ENCODE measurements at regions not wholly inside any gene's neighbourhood (a gene's known extent, or its start where the extent isn't known, plus 50 kb on each side); places are given as distances from the start of the nearest gene placed in this dataset.

DNA sequence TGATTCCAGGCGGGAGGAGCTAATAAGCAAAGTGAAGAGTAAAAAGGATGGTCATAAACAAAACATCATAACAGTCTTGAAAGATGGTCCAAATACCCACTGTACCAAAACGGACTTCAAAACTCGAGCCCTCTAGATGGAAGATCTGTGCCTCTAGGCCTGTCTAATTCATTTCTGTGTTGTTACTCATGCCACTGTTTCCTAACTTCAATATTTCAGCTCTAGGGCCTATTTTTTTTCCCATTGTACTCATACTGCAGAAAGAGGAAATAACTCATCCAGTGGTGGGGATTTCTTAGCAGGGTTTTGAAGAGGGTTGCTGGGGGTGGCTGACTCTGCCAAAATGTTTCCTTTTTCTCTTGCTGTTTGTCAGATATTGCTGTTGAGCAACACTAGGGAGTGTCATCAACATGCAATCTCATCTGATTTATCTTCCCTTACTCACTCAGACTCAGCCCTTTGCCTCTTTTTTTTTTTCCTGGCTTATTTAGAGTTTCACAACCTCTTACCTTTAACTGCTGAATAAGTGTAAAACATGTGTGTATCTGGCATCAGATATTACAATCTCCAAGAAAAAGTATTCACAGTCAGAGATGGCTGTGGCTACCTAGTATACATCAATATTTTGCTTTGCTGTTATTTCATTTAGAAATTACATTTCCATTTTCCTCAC lies 189.6 kb downstream of the DUSP6 start:
- no peak for DNase-seq
- Mint-ChIP-seq H3K4me3 (ENCODE audit: unreplicated experiment) (no peak overlapping the region), H3K27me3 (ENCODE audit: insufficient read depth, unreplicated experiment) (no peaks in the 10 kb centered on the region)

GRCh38 chr12:89161557-89161956 lies 190.7 kb downstream of the DUSP6 start:
- Histone ChIP-seq H3K36me3 (ENCODE audit: control insufficient read depth, insufficient read depth, low read length) (no peaks in the 10 kb centered on the region), H3K27me3 (replicated peaks; ENCODE audit: control insufficient read depth, insufficient read depth, low read length) (no peaks in the 10 kb centered on the region), H3K4me1 (peaks cover 9% of the 10 kb centered on the region), H3K4me3 (ENCODE audit: low read depth, low read length) (no peak overlapping the region), H3K9me3 (no peaks in the 10 kb centered on the region)
- no peak for TF ChIP-seq CTCF (IDR thresholded peaks at IDR 0.05; ENCODE audit: insufficient read depth in 1 of 2, low read depth in 1 of 2, low read length in 1 of 2, severe bottlenecking in 1 of 2, unreplicated experiment in 1 of 2)
- Mint-ChIP-seq H3K9me3 (ENCODE audit: unreplicated experiment) (no peaks in the 10 kb centered on the region), H3K27ac (ENCODE audit: unreplicated experiment) (no peak overlapping the region), H3K4me3 (ENCODE audit: unreplicated experiment) (no peak overlapping the region), H3K27me3 (ENCODE audit: insufficient read depth, unreplicated experiment) (no peaks in the 10 kb centered on the region), H3K36me3 (ENCODE audit: insufficient read depth, unreplicated experiment) (no peaks in the 10 kb centered on the region), H3K4me1 (ENCODE audit: low read depth, unreplicated experiment) (peaks cover 7% of the 10 kb centered on the region)
- DNase-seq = no peak
- no TSS peak for BruUV-seq (replicated peaks)
- ChIA-PET CTCF (no interaction called here), POLR2A (no interaction called here)
- intact Hi-C loops (cut with micrococcal nuclease; ENCODE audit: unreplicated experiment) = loop anchor here (10.0 kb wide), 1 partner anchor 303 kb away; no protein-coding TSS in a partner anchor

More for the DNA sequence above, 189.6 kb downstream of the DUSP6 start:
- Mint-ChIP-seq H3K4me1 (ENCODE audit: low read depth, unreplicated experiment) (peaks cover 3% of the 10 kb centered on the region), H3K36me3 (ENCODE audit: insufficient read depth, unreplicated experiment) (no peaks in the 10 kb centered on the region), H3K9me3 (ENCODE audit: unreplicated experiment) (no peaks in the 10 kb centered on the region), H3K27ac (ENCODE audit: unreplicated experiment) (no peak overlapping the region)
- H3K4me3 ChIP-seq (ENCODE audit: low read depth, low read length) = no peak overlapping the region
- no peaks in the 10 kb centered on the region for H3K9me3 ChIP-seq
- no peaks in the 10 kb centered on the region for H3K36me3 ChIP-seq (ENCODE audit: control insufficient read depth, insufficient read depth, low read length)
- intact Hi-C loops (cut with micrococcal nuclease; ENCODE audit: unreplicated experiment) = loop anchor here (10.0 kb wide), 1 partner anchor 302 kb away; no protein-coding TSS in a partner anchor
- ChIA-PET POLR2A (interaction anchor here (0.6 kb wide), 1 partner anchor 190 kb away, joined by 3 read pairs; the partner anchor contains the start of gene DUSP6), CTCF (no interaction called here)
- no peaks in the 10 kb centered on the region for H3K27me3 ChIP-seq (replicated peaks; ENCODE audit: control insufficient read depth, insufficient read depth, low read length)
- no peak for TF ChIP-seq CTCF (IDR thresholded peaks at IDR 0.05; ENCODE audit: insufficient read depth in 1 of 2, low read depth in 1 of 2, low read length in 1 of 2, severe bottlenecking in 1 of 2, unreplicated experiment in 1 of 2)
- 0 out of 2 replicates have a peak, but pooled peaks cover under 1% of the 10 kb centered on the region for H3K4me1 ChIP-seq
- no TSS peak for BruUV-seq (replicated peaks)

DNA sequence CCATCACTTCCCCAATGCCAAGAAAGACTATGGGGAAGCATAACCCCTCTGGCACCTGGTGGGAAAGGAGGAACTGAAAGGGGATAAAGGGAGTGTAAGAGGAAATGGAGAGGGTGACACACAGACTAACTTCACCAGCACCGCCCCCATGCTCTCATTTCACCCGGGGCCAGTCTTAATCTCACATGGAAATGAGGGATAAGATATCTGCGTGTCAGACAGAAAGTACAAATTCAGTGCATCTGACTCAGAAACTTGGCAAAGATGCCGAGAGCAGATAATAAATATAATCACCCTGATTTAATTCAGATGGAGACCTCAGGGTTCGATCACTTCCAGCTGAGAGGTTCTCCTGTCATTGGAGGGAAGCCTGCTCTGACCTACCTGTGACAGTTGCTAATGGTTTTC lies 191.6 kb downstream of the DUSP6 start:
- Histone ChIP-seq H3K36me3 (ENCODE audit: control insufficient read depth, insufficient read depth, low read length) (no peaks in the 10 kb centered on the region), H3K4me3 (ENCODE audit: low read depth, low read length) (no peak overlapping the region), H3K4me1 (peaks cover 9% of the 10 kb centered on the region), H3K9me3 (no peaks in the 10 kb centered on the region), H3K27me3 (replicated peaks; ENCODE audit: control insufficient read depth, insufficient read depth, low read length) (no peaks in the 10 kb centered on the region)
- no peaks in the 10 kb centered on the region for H3K27me3 Mint-ChIP-seq (ENCODE audit: insufficient read depth, unreplicated experiment)
- ChIA-PET CTCF (no interaction called here), POLR2A (no interaction called here)
- no peaks in the 10 kb centered on the region for H3K9me3 Mint-ChIP-seq (ENCODE audit: unreplicated experiment)
- no peak overlapping the region for H3K27ac Mint-ChIP-seq (ENCODE audit: unreplicated experiment)
- no TSS peak for BruUV-seq (replicated peaks)
- no peaks in the 10 kb centered on the region for H3K36me3 Mint-ChIP-seq (ENCODE audit: insufficient read depth, unreplicated experiment)
- intact Hi-C loops (cut with micrococcal nuclease; ENCODE audit: unreplicated experiment) = loop anchor here (10.0 kb wide), 1 partner anchor 304 kb away; no protein-coding TSS in a partner anchor
- DNase-seq = no peak
- no peak for TF ChIP-seq CTCF (IDR thresholded peaks at IDR 0.05; ENCODE audit: insufficient read depth in 1 of 2, low read depth in 1 of 2, low read length in 1 of 2, severe bottlenecking in 1 of 2, unreplicated experiment in 1 of 2)
- H3K4me3 Mint-ChIP-seq (ENCODE audit: unreplicated experiment) = no peak overlapping the region
- peaks cover 7% of the 10 kb centered on the region for H3K4me1 Mint-ChIP-seq (ENCODE audit: low read depth, unreplicated experiment)

Data from Caco-2 (cell line).